Psoas muscle (tissue), 7 donors: ENCODE measurements at regions not wholly inside any gene's neighbourhood (a gene's known extent, or its start where the extent isn't known, plus 50 kb on each side); places are given as distances from the start of the nearest gene placed in this dataset.
"Not testable (repeated sequence)": the region's sequence is repeated elsewhere in the genome, so short reads cannot be mapped to it uniquely, and the experiment has no call there.

Source experiments
- ATAC-seq, 4 donors: fragments of 200-7000 bp; cut with Tn5 transposase; one replicate each; pipeline ENCODE4 v1.9.1; 2020; ENCODE audit warnings: moderate library complexity in 3 of 4, mild to moderate bottlenecking in 2 of 4
- DNase-seq, 2 donors: peaks; one replicate each; pipeline ENCODE4 v3.0.0-alpha.2; 2020
- H3K27ac ChIP-seq: fragments of 200-600 bp; one replicate; pipeline ENCODE4 v1.8.0; 2022
- H3K27me3 ChIP-seq, 3 donors: fragments of 200-600 bp in 1 of 3; one replicate each; pipeline versions ENCODE4 v1.6.1 to v1.8.0; 2013 to 2022; ENCODE audit warnings: low read length in 2 of 3, mild to moderate bottlenecking in 2 of 3, moderate library complexity in 1 of 3; ENCODE audit not compliant: insufficient read depth in 3 of 3
- H3K36me3 ChIP-seq, 2 donors: fragments of 200-600 bp in 1 of 2; one replicate each; pipeline versions ENCODE4 v1.6.1 to v1.8.0; 2013 to 2022; ENCODE audit warnings: low read depth in 1 of 2, mild to moderate bottlenecking in 1 of 2, moderate library complexity in 1 of 2; ENCODE audit not compliant: insufficient read depth in 1 of 2
- H3K4me1 ChIP-seq: fragments of 200-600 bp; one replicate; pipeline ENCODE4 v1.8.0; 2022
- H3K4me3 ChIP-seq: fragments of 200-600 bp; one replicate; pipeline ENCODE4 v1.8.0; 2022; ENCODE audit warnings: mild to moderate bottlenecking
- H3K9me3 ChIP-seq: fragments of 200-600 bp; one replicate; pipeline ENCODE4 v1.8.0; 2022
- CTCF ChIP-seq: fragments of 200-600 bp; IDR thresholded peaks from one replicate; pipeline ENCODE4 v1.8.0; 2022; ENCODE audit warnings: antibody characterized with exemption
- WGBS, 3 donors: extraction: QIAGEN DNeasy Blood & Tissue Kit; methylation state at CpG; one replicate each; pipeline versions ENCODE4 v1.1.6 to v1.1.7; 2013; 5-methylcytosine and 5-hydroxymethylcytosine counted together
- intact Hi-C, 2 donors: fragments of 100-400 bp; cut with DNase I; formaldehyde crosslinking; loops; one replicate each; pipeline versions ENCODE4 v1.11.0 to v1.14.2; 2022
- donor health status: healthy with polysubstance abuse.
- donor health status: DM: no; HTN: no; CAD: no; lungs with moderate emphysema.
- donor health status: Bipolar disorder and iron deficiency.
- donor health status: healthy.
- donor health status: DM: yes; HTN: yes; CAD: no.
- donor health status: DM: no; HTN: no; CAD: no.
- donor health status: DM: yes; HTN: yes; CAD: no.

GRCh38 chr1:83043244-83043643 lies 955.7 kb downstream of the TTLL7 start:
- TF ChIP-seq CTCF, result no peak
- Histone ChIP-seq H3K9me3 (no peaks in the 10 kb centered on the region), H3K27me3 (no peaks in the 10 kb centered on the region), H3K27ac (no peak overlapping the region), H3K4me3 (no peak overlapping the region), H3K36me3 (no peaks in the 10 kb centered on the region), H3K4me1 (no peaks in the 10 kb centered on the region)
- DNase-seq, result no peak
- WGBS, 3 donors, result 32 to 38% (median 37%) methylated on average over 1 of the region's 1 CpG
- intact Hi-C loops, result no loop called here
- ATAC-seq, result no peak

- intact Hi-C loops, H3K27me3 ChIP-seq, H3K4me3 ChIP-seq, H3K36me3 ChIP-seq, H3K9me3 ChIP-seq, H3K27ac ChIP-seq, DNase-seq, ATAC-seq, H3K4me1 ChIP-seq: not testable (repeated sequence)
- WGBS, 3 donors, result 90 to 93% (median 92%) methylated on average over 6 of the region's 6 CpGs
Observed at GRCh38 chr1:83039091-83039490, 959.8 kb downstream of the TTLL7 start.

GRCh38 chr1:83034851-83035250 lies 964.1 kb downstream of the TTLL7 start:
- H3K4me1 ChIP-seq, result no peaks in the 10 kb centered on the region
- intact Hi-C loops, result no loop called here
- H3K27ac ChIP-seq, result no peak overlapping the region
- DNase-seq (no peak), ATAC-seq (no peak)
- no peak overlapping the region for H3K4me3 ChIP-seq
- no peaks in the 10 kb centered on the region for H3K27me3 ChIP-seq
- 80 to 88% (median 81%) methylated on average over 5 of the region's 5 CpGs for WGBS, 3 donors
- no peak for TF ChIP-seq CTCF
- no peaks in the 10 kb centered on the region for H3K9me3 ChIP-seq
- H3K36me3 ChIP-seq, result no peaks in the 10 kb centered on the region

GRCh38 chr1:83033682-83034081 lies 965.2 kb downstream of the TTLL7 start:
- intact Hi-C loops, result no loop called here

DNA sequence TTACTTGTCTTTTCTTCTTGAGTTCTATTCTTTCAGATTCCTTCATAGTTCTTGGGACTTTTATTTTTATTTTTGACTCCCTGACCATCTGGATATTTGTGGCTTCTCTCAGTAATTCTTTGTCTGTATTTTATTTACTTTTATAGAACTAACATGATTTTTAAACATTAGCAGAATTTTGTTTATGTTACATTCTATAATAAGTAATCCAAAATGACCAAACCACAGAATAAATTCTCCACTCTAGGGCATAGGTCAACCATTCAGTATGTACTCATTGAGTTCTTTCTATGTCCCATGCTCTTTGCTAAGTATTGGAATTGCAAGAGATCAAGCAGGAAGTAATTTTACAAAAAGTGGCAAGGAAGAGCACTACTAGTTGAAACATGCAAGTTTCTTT lies 969.0 kb downstream of the TTLL7 start:
- Histone ChIP-seq H3K27me3 (no peaks in the 10 kb centered on the region), H3K27ac (no peak overlapping the region), H3K9me3 (no peaks in the 10 kb centered on the region), H3K4me3 (no peak overlapping the region), H3K4me1 (no peaks in the 10 kb centered on the region), H3K36me3 (no peaks in the 10 kb centered on the region)
- ATAC-seq, result no peak
- no peak for TF ChIP-seq CTCF
- no peak for DNase-seq
- intact Hi-C loops, result no loop called here

More at GRCh38 chr1:83033682-83034081, 965.2 kb downstream of the TTLL7 start:
- DNase-seq (no peak), ATAC-seq (no peak)
- TF ChIP-seq CTCF, result no peak
- H3K4me1 ChIP-seq, result no peaks in the 10 kb centered on the region
- H3K36me3 ChIP-seq, result no peaks in the 10 kb centered on the region
- H3K9me3 ChIP-seq, result no peaks in the 10 kb centered on the region
- H3K27me3 ChIP-seq, result no peaks in the 10 kb centered on the region
- H3K4me3 ChIP-seq, result no peak overlapping the region
- no peak overlapping the region for H3K27ac ChIP-seq
